Epidermal melanocyte (primary cell): ENCODE measurements at regions not wholly inside any gene's neighbourhood (a gene's known extent, or its start where the extent isn't known, plus 50 kb on each side); places are given as distances from the start of the nearest gene placed in this dataset.

Experiments
- DNase-seq: peaks from one replicate; pipeline ENCODE4 v3.0.0; 2011; ENCODE audit warnings: low spot score; ENCODE audit not compliant: insufficient read length

DNA sequence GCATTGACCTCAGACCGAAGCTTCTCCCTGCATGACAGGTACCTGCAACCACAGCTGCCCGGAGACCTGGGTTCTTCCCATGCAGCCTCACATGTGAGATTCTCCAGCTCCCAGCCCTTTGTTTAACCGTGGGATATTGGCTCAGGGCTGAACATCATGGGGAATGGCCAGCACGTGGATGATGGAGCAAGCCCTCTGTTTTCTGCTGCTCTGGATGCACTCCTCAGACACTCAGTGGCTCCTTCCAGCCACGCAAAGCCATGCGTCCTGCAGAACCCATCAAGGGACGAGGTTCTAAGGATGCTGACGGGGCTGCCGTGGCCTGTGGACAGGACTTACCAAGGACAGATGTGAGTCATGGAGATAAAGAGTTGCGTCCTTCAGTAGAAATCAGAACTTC, 639.1 kb downstream of the BRD1 start:
- no peak for DNase-seq

DNA sequence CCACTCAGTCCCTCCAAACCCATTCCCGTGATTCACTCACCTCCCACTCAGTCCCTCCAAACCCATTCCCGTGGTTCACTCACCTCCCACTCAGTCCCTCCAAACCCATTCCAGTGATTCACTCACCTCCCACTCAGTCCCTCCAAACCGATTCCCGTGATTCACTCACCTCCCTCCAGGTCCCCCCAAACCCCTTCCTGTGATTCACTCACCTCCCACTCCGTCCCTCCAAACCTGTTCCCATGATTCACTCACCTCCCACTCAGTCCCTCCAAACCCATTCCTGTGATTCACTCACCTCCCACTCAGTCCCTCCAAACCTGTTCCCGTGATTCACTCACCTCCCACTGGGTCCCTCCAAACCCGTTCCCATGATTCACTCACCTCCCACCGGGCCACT, 639.6 kb downstream of the BRD1 start:
- DNase-seq = no peak

DNA sequence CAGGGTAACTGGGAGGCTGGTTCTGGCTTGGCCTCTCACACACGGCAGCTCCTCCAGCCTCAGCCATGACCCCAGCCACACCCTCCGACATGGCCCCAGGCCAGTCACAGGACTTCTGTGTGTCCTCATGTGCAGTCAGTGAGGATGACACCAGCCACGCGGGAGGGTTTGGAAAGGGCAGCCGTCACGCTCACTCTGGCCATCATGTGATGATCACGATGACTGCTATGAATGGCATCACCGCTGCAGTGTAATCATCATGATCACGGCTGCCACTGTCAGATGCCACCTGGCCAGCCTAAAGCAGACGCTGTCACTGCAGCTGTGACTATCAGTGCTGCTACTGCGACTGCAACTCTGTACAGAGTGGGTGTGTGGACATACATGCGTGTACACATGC, 640.9 kb downstream of the BRD1 start:
- DNase-seq = no peak

DNA sequence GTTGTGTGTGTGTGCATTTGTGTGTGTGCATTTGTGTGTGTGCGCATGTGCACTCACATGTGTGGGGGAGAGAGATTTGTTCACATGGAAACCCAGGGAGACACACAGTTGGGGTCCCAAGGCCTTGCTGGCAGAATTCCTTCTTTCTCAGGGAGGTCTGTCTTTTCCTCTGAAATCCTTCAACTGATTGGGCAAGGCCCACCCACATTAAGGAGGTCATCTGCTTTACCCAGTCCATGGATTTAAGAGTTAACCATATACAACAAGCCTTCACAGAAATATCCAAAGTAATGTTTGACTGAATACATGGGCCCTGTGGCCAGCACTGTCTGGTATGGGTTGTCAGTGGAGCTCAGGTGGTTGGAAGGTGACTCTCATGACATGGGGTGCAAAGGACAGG, 641.4 kb downstream of the BRD1 start:
- no peak for DNase-seq

DNA sequence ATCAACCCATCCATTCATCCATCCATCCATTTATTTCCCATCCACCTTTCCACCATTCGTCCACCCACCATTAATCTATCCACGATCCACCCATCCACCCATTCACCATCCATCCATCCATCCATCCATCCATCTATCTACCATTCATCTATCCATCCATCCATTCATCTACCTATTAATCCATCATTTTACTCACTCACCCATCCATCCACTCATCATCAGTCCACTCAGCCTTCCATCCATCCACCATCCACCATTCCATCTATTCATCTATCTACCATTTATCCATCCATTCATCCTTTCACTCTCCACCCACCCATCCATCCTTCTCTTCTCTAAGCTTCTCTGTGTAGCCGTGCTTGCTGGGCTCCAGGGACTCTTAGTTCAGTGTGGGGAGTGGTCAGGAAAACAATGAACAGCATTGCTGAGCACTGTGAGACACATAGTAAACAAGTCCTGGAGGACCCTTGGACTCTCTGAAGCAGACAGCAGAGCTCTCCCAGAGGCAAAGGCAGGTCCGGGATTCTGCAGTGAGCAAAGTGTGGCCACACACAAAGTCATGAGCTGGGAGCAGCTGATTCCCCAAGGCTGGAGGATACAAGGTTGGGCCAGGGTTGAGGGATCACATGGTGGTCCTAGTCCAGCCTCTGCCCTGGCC, 642.2 kb downstream of the BRD1 start:
- no peak for DNase-seq

DNA sequence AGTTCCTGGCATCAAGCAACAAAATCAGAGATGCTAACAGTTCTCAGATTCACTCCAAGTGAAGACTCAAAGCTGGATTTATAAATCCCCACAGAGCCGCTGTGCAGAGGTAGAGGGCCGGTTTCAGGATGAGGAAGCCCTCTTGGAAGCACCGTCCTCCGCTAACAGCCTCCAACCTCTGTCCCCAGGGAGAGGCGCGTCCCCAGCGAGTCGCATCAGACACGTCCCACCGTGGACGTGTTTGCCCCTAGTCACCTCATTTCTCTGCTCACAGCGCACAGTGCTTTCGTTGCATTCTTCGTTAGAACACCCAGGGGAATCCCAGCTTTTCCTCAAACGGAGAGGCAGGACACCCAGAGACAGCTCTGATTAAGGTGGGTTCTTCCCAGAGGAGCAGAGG, 642.9 kb downstream of the BRD1 start:
- no peak for DNase-seq

DNA sequence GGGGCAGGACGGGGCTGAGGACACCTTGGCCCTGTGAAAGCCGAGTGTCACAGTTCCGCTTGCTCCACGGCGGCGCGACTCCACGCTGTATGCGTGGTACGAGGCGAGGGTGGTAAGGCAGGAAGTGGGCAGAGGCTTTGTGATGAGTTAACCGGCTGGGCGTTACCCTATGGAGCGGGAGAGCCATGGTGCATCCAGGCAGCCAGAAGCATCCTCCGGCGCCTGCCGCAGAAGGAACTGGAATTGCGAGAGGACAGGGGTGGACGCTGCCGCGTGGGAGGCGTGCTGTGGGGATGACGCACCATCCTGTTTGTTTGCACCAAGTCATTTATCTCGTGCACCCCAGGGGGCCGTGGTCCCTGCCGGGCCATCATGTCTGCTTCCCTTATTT, 643.9 kb downstream of the BRD1 start:
- no peak for DNase-seq

DNA sequence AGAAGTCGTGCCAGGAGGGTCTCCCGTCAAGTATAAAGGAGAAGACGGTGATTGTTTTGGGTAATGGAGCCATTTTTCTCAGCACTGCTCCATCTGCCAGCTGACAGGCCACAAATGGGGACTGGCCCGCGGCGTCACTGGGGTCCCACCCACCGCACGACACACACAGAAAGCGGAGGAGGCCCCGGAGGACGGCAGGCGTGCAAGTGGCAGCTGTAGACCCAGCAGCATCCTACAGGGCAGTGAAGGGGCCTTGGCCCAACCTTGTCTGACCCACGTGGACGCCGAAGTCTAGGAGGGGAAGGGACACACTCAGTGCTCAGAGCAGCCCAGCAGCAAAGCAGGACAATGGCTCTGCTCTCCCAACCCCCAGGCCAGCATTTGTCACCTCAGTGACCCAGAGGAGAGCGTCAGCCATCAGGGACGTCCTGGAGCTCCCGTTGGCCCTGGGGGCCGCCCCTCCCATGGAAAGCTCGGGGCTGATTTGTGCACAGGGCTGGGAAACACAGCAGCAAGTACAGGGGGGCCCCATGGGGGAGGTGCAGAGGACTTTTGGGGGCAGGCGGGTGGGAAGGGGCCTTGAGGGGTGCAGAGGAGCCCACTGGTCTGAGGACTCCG, 644.4 kb downstream of the BRD1 start:
- DNase-seq = no peak

DNA sequence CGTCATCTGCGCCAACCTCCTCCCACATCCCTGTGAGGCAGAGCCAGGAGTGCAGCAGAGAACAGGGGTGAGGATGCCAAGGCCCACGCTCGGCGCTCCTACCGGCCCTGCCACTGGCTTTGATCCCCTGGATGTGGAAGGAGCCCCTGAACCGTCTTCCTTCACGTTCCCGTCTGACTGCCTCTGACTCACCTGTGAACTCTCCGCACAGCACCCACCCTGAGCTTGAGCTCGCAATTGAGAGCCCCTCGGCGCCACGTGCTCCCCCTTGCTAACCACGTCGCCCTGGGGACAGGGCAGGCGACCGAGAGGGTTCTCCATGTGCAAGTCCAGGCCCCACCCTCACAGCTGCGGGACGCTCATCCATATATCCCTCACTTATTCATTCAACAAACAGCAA, 645.3 kb downstream of the BRD1 start:
- DNase-seq = no peak

DNA sequence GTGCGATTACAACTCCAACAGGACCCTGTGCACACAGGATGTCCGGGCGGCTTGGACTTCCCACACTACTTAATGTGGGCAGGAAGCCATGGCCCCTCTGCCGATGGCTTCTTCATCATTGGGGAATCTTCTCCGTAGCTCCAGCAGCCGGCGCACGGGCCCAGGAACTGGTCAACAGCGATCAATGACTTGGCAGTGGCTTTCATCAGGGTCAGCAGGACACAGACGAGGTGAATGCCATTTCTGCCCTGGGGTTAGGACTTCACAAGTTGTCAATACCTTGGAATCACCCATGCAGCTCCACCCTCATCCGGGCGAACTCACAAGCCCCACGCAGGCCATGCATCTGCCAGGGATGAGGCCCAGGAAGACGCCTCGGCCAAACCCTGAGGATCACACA, 645.7 kb downstream of the BRD1 start:
- DNase-seq = no peak

DNA sequence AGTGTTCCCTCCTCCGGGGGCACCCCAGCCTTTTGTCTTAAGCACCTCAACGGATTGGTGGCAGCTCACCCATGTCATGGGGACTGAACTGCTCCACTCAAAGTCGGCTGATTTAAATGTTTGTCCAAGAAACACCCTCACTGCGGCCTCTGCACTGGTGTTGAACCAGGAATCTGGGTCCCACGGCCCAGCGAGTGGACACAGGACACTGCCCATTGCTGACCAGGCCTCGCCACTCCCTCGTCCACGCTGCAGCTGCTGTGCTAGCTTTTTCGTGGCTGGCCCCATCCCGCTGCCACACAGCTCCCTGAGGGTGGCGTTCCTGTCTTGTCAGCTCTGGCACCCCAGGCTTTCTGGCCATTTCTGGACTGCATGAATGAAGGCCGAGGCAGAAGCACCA, 646.2 kb downstream of the BRD1 start:
- DNase-seq = no peak

DNA sequence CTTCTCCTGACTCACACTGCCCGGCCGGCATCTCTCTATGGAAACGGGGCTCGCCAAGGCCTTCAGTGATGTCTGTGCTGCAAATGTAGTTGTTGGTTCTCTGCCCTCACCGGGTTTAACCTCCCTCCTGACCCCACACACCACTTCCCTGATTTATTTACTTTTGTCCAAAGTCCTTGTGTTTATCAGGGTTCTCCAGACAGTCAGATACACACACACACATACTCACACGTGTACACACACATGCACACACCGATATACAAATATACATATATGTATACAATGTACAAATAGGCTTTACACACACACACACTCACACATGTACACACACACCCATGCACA, 647.0 kb downstream of the BRD1 start:
- DNase-seq = no peak

DNA sequence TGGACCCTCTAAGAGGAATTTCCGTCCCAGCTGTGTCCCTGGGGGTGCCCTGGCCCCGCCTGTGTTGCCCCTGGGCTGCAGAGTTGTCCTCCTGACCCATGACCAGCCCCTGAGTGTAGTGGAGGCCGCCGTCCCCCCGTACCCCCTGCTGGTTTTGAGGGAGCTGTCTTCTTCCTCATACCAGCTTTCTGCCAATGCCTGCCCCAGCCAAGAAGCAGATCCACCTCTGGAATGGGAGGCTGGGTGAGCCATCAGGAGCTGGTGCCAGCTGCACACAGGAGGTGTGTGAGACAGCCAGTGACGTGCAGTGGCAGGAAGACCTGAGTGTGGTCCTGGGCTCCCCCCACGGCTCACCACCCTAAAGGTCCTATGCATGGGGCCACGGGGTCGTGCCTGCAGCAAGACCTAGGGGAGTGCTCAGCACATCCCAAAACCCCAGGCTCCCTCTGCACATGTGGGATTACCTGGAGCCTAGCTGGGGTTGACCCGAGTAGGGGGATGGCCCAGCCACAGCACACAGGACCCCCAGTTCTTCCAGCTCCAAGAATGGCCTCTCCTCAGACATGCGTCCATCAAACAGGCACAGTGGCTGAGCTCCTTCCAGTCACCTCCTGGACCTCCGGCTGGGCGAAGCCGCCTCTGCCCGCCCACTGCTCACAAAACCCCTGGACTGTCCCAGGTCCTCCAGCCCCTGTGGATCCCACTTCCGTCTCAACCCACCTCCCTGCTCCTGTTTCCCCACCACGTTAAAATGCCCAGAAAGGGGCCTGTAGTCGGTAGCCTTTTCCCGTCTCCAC, 647.6 kb downstream of the BRD1 start:
- no peak for DNase-seq

DNA sequence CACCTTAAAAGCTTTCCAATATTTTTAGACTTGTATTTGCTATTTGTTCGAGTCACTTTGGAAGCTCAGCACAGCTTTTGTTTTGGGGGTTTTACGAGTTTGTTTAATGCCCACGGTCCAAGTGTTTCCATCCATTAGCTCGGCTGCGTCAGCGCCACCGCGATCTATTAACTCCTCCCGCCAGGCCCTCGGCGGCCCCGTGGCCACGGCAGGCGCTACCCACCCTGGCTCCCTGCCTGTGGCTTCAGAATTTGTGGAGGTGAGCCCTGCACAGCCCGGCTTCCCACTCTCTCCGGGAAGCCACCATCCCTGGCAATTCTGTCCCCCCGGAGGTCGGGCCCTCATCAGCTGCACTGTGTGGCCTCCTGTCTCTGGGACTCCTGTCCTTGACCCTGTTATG, 648.5 kb downstream of the BRD1 start:
- DNase-seq = no peak

DNA sequence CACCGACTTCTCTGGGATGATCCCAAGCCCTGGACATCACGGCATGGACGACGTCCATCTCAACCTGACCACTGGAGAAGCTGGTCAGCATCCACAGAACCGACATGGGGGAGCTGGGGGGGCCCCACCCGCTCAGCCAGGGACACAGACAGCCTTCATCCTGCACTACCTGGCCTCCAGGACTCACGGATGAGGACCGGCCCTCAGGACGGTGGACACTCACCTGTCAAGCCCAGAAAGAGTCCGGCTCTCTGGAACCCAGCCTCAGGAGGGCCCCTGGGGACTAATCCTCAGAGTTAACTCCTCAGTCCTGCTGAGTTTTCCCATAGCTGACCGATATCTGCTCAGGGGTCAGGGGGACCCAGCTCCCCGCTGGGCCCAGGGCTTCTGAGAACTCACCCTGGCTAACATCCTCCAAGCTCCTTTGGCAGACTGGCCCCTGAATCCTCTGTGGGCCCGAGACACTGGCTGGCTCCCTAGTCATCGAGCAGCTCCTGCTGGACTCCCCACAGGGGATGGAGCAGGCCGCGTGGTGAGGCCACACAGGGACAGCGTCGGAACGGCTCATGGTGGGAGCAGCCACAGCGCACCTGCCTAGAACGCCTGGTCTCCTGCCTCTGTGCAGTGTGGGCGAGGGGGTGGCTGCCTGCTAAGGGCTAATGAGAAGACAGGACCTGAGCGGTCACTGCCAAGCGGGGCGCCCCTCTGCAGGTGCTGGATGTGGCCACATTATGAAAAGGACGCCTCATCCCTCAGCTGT, 649.2 kb downstream of the BRD1 start:
- DNase-seq = no peak

DNA sequence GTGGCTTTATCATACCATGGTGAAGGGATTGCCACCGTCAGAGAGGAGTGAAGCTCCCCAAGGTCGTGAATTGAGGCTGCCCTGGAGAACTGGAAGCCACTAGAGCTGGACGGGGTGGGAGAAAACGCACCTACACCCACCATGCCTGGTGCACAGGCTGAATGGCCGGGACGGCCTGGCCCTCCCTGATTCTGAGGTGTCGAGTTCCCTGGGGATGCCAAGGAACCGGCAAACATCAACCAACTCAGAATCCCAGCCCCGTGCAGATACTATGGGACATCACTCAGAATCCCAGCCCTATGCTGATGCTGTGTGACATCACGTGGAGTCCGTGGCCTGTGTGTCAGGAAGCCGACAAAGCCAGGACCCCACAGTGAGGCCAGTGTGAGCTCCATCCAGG, 650.0 kb downstream of the BRD1 start:
- no peak for DNase-seq

DNA sequence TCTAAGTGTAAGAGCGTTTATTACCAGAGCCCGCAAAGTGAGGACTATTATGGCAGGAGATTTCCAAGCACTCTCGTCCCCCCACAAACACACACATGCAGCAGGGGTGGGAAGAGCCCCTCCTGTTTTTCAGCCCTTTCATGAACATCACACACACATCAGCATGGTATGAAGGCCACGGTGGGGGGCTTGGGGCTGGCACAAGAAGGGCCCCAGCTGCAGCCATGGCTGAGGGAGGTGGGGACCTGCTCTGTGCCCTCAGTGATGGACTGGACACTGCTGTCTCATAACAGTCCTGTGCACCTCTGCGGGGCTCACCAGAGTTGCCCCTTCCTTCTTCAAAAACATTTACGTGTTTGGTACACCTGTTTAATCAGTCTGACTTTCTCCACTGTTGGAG, 650.7 kb downstream of the BRD1 start:
- no peak for DNase-seq

DNA sequence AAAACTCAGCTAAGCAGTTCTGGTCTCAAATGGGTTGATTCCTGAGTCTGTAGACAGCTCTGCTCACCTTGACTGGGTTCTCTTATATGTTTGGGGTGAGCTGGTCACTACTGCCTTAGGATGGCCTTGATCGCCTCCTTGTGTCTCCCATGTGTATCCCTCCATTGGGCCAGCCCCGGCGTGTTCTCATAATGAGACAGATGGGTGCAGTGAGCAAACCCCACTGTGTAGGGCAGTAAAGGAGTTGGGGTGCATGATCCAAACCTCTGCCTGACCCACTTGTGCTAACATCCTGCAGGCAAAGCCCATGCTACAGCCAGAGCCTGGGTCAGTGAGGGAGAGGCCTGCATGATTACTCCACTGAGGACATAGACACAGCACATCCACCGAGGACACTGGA, 657.6 kb downstream of the BRD1 start:
- DNase-seq = no peak

DNA sequence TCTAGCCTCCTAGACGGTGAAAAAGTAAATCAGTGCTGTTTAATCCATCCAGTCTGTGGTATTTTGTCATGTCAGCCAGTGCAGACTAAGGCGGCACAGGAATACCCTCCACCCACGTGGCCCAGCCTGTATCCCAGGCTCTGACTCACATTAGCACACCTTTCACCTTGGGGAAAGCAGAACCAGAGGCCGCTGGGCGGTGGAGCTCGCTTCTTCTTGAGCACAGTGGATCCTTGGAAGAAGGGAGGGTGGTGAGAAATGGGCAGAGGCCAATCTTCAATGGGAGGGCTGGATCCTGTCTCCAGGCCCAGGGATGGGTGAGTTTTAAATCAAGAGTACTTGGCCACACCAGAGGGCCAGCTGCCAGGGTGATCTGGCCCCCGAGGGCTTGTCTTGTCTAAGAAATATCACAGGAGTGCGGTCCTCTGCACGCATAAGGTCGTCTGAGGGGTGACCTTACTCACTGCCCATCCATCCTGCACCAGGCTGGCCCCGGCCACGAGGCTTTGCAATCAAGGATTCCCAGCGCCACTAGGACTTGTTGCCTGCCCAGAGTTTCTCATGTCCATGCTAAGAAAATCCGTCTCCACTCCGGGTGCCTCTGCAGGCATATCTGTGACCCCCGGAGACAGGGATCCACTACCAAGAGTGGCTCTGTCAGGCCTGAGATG, 658.5 kb downstream of the BRD1 start:
- no peak for DNase-seq

DNA sequence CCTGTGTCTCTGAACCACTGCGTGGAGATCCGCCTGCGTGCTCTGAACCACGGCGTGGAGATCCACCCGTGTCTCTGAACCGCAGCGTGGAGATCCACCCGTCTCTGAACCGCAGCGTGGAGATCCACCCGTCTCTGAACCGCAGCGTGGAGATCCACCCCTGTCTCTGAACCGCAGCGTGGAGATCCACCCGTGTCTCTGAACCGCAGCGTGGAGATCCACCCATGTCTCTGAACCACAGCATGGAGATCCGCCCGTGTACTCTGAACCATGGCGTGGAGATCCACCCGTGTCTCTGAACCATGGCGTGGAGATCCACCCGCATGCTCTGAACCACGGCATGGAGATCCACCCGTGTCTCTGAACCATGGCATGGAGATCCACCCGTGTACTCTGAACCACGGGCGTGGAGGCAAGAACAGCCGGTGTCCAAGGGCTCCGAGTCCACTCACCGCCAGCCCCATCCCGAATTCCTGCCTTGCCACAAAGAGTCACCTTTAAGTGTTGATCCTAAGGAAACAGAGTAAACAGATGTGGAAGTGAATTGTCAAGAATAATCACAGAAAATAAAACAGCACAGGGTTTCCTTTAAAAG, 659.4 kb downstream of the BRD1 start:
- no peak for DNase-seq

DNA sequence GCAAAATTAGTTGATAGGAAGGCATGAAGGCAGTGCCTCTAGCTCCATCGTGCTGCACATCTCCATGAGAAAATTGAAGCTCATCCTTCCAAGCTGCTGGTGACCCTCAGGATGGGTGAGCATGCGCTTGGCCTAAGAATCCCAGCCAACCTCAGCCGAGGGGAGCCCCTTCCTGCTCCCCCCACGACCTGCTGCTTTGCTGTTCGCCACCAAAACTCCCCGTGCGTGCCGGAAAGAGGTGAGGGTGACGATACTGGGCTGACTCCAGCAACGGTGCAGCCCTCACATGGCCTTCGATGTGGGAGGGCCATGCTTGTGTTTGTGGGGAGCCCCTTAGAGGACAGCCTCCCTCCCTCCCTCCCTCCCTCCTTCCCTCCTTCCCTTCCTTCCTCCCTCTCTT, 660.9 kb downstream of the BRD1 start:
- DNase-seq = no peak
